Stimulated activated CD4-positive, alpha-beta T cell treated with anti-CD3 and anti-CD28 coated beads, Interleukin-12 subunit alpha, Interleukin-12 subunit beta, amount 100 ng/mL, for 24 hours (primary cell): ENCODE measurements at regions not wholly inside any gene's neighbourhood (a gene's known extent, or its start where the extent isn't known, plus 50 kb on each side); places are given as distances from the start of the nearest gene placed in this dataset.
"Not testable (repeated sequence)": the region's sequence is repeated elsewhere in the genome, so short reads cannot be mapped to it uniquely, and the experiment has no call there.

Source experiments
- DNase-seq, 2 experiments: peaks; one replicate each; pipeline ENCODE4 v3.0.0-alpha.2; 2020; ENCODE audit warnings: low read depth in 2 of 2

DNA sequence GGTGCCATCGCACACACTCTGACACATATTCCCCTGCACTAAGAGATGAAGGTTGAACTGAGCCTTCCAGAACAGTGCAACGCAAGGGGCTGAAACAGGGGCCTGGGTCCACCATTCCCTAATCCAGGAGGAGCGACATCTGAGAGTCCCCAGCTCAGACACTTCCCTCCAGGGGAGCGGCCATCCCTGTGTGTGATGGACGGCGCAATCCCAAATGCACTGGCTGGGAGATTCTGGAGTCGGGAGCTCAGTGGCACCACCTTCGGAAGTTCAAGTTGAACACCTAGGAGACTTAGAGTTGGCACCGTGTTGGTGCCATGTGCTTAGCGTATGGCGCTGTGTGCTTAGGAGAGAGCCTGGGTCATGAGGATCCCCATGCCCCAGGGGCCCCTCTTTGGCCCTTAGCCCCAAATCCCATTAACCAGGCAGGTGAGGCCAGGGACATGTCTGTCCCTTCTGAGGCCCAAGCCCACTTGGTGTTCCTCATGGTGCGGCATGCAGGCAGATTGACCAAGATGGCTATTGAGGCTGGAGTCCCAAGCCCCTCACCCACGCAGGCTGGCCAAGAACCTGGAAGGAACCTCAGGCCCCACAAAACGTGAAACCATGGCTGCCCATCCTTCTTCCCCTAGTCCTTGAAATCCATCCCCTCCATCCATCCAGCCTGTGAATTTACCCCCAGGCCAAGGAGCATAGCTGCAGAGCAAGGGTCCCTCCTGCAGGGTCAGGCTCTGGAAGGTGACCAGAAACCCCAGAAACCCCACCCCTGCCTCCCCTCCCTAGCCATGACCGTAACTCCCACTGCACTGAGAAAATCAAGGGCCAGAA lies 114.1 kb upstream of the OTOS start:
- no peak for DNase-seq

DNA sequence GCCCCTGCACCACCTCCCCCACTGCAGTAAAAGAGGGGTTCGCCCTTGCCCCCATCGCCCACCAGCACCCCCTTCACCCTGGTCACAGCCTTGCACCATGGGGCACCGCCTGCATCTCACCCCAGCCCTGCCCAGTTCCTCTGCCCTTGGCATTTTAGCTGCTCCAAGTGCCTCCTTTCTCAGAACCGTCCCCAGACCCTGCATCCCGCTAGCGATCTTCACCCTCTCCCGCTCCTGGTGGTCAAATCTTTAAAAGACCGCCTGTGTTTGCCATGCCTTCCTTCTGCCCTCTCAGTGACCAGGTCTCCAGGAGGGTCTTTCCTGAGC lies 114.7 kb upstream of the OTOS start:
- DNase-seq = no peak

DNA sequence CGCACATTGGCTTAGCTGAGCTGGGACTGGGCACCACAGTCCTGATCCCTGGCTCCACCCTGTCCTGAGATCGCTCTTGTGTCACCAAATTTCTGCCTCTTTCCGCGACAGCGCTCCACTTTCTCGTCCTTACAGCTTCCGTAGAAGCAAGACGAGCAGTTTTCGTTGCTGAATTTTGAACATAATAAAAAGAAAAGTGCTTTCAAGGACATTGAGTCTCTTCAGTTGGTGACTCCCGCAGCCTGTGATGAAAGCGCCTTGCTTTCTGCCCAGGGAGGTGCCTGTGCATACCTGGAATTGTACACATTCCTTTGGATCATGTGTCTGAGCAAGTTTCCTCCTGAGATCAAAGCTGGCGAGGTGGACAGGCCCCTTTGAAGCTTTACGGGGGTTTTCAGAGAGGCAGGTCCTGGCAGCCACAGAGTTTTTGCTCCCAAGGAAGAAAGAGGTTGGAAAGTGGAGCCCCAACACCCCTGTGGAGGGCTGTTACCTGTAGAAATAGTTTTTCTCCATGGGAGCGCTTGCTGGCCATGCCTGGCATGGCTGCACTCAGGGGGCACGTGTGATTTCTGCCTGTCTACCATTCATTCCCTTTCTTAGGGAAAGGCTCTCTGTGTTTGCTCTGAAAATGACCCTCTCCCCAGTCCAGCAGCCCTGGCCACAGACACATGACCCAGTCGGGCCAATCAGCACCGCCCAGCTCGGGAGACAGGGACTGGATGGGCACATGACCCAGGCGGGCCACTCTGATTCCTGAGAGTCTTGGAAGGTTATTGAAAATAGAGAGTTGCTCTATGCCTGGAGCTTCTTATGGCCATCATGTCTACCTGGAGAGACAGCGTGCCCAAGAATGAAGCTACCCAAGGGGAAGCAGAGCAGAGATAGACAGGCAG lies 115.6 kb upstream of the OTOS start:
- no peak for DNase-seq

DNA sequence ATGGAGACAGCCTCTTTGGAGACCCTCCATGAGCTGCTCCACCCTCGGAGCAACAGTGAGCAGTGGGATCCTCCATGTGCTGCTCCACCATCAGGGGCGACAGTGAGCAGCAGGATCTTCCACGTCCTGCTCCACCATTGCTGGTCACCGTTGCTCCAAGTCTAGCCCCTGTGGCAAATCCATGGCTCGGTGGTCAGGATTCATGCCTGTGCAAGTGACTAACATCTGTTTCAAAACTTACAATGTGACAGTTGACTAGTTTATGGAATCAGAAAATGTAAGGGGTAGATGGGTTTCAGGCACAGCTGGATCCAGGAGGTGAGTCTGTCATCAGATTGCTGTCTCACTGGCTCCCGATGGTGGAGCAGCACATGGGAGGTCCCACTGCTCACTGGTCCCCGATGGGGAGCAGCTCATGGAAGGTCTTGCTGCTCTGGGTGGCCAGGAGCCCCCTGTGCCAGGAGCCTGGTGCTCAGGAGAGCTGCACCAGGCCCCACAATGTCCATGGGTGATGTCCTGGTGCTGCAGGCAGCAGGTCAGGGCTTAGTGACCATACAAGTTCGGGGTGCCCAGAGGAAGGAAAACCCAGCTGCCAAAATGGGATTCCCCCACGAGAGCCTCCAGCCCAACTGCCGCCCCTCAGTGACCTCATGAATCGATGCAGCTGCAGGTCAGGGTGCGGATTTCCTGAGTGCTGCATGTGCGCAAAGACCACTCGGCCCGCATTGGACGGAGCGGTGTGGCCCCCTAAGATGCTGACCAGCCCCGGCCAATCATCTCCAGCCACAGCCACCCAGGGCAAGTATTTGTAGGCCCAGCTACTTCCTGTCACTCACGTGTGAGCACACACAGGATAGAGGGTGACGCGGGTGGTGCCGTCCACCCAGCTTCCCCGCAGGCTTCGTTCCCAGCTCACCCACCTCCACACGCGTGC lies 116.5 kb upstream of the OTOS start:
- no peak for DNase-seq

DNA sequence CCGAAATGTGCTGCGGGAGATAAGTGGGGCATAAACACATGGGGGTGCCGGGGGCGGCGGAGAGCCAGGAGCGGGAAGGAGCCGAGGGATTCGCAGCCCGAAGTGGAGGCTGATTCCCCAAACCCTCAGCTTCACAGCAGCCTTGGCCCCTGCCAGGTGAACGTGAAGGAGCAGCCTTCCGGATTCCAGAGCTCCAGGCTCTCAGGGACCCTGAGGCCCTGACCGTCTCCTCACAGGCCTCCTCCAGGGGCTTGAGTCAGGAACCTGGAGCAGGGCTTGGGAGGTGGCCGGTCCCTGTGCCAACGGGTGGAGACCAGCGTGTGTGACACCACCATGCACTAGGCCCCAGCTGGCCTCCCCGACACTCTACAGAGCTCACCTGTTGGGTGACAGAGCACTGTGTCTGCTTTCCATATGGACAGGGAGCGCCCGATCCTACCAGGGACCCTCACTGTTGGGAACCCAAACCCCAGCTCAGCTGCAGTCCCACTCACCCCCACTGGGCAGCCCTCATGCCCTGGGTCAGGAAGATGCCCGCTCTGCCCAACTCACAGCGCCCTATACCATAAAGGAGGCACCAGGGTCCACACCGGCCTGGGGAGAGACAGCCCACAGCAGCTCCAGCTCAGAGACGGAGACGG lies 117.6 kb upstream of the OTOS start:
- no peak for DNase-seq

DNA sequence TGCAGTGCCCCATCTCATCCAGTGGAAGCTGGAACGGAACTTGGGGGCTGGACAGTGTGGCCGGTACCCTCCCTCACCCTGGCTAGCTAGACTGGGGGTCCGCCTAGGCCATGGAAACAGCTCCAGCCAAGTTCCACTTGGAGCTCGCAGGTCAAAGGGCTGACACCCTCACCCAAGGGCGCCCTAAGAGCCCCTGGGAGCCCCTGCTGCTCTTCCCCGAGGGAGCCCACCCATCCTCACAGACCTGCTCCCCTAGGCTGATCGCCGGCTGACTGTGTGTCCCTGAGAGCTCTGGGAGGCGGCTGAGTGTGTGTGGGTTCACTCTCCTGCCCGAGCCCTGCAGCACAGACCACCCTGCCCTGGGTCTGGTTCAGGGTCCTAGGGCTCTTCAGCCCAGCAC lies 118.2 kb upstream of the OTOS start:
- DNase-seq = no peak

DNA sequence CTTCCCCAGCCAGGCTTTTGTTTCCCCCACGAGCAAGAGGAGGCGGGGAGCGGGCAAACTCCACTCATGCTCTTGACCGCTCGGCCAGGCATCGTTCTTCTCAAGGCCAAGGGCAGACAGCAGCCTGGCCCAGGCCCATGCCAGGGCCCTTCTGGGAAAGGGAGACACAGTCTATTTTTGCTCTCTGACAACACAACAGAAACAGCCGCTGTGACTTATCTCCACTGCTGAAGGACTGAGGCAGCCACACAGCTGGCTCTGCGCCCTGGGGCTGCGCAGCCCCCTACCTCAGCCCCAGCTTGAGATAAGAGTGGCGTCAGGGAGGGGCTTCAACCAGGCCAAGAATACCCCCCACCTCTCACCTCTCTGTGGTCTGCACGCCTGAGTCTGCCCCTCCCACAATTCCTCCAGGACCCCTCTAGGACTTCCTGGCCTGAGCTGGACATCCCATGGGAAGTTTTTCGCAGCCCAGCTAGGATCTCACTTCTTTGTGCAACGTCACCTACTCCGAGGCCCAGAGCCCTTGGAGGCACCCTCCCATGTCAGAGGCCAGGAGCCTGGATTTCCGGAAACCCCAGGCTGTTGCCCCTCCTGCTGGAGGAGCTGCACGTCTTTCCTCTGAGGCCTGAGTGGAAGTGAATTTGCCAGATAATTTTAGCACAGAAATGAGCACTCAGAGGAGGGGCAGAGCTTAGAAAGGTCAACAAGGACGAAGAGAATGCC lies 118.9 kb upstream of the OTOS start:
- DNase-seq = no peak

DNA sequence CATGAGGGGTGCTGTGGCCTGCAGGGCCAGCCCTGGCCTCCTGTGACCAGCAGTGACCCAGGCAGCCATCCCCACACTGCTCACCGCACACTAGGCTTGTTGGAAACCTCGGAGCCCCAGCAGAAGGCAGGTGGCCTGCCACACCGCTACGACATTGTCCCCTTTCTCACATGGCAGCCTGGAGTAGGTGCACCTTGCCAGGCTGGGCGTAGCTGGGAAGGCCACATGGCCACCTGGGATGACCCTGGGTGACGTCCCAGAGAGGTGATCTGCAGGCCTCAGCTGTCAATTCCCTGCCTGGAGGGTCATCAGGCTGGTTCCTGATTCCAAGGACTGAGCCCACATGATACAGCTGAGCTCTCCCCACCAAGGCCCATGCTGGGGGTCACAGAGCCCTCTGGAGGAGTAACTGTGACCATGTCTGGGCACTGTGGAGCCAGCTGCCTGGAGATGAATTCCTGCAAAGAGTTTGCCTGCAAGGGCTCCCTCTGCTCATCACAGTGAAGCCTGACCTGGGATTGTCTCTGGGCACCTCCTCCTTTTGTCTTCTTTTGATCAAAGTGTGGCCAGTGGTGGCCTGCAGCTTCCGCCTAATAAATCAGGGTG lies 119.6 kb upstream of the OTOS start:
- no peak for DNase-seq

DNA sequence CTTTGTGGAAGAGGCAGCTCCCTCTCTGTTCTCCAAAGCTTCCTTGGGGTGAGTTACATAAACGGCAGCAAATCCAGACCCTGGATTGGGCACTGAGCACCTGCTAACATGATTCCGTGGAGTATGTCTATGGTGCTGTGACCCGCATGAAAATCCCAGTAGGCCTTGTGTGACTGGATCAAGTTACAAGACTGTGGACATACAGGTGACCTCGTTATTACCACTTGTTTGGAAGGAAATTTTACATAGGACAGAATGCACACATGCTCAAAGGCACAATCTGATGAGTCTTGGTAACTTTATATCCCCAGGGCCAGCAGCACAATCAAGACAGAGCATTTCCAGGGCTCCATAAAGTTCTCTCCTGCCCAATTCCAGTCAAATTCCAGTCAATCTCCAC lies 120.2 kb upstream of the OTOS start:
- no peak for DNase-seq

DNA sequence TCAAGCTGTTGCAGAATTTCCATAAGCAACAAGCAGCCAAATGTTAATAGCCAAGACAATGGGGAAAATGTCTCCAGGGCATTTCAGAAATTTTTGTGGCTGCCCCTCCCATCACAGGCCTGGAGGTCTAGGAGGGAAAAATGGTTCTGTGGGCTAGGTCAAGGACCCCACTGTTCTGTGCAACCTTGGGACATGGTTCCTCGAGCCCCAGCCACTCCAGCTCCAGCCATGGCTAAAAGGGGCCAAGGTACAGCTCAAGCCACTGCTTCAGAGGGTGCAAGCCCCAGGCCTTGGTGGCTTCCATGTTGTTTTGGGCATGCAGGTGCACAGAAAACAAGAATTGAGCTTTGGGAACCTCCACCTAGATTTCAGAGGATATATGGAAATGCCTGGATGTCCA lies 122.1 kb upstream of the OTOS start:
- DNase-seq = not testable (repeated sequence)

DNA sequence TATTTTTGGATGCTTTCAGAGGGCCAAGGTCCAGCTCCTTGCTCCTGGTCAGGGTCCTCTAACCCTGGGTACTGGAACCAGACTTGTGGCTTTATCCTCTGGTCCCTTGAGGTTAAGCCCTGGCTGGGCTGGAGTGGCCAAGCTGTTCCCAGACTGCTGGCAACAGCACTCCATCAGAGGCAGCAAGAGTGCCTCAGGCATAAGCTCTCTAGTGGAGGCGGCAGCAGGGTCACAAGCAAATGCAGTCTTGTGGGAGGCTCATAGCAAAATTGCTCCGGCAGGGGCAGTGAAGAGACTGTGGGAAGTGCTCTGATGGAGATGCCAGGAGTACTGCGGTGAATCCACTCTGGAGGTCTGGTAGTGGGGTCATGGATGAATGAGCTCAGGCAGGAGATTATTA lies 128.9 kb upstream of the OTOS start:
- DNase-seq = no peak

DNA sequence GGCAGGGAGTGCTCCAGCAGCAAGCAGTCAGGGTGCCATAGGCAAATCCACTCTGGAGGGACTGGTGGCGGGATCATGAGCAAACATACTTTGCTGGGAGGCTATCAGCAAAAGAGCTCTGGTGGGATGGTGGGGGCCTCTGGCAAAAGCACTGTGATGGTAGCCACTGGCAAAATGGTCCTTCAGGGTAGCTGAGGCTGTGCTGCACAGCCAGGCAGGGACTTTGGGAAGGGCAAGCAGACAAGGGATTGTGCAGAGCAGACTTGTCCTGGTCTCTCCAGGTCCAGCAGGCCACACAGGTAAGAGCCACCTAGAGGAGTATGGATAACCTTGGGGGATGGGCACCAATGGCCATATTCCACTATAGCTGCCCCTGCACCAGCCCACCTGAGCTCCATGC lies 129.4 kb upstream of the OTOS start:
- no peak for DNase-seq

DNA sequence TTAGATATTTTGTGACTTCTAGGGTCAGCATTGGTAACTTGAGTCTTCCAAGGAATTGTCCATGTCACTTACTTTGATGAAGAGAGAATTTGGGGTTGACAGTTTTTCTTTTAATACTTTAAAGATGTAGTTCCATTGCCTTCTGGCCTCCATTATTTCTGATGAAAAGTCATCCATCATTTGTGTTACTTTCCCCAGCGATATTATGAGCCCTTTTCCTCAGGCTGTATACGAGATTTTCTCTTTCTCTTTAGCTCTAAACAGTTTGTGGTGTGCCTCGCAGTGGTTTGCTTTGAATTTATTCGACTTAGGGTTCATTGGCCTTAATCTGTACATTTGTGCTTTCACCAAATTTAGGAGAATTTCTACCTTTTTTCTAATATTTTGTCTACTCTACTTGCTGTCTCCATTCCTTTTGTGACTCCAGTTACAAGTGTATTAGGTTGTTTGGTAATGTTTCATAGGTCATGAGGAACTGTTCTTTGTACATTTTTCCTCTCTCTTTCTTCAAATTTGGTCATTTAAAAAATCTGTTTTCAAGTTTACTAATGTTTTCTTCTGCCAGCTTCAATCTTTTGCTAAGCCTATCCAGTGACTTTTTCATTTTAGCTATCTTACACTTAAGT lies 131.4 kb upstream of the OTOS start:
- no peak for DNase-seq

DNA sequence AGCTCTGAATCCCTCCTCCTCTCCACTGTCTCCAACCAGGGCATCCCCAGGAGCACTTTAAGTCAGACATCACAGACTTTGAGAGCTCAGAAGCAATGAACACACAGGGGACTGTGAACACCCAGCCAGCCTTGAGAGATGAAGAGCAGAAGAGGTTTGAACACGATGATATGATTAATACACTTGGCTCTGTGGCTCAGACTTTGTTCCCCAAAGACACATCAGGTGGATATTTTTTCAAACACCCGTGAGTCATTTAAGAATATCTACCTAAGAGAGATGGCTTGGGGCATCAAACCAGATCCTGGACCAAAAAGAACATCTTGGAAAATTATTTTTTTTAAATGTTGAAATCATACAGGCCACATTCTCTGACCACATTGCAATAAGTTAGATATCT lies 134.9 kb upstream of the OTOS start:
- DNase-seq = no peak

DNA sequence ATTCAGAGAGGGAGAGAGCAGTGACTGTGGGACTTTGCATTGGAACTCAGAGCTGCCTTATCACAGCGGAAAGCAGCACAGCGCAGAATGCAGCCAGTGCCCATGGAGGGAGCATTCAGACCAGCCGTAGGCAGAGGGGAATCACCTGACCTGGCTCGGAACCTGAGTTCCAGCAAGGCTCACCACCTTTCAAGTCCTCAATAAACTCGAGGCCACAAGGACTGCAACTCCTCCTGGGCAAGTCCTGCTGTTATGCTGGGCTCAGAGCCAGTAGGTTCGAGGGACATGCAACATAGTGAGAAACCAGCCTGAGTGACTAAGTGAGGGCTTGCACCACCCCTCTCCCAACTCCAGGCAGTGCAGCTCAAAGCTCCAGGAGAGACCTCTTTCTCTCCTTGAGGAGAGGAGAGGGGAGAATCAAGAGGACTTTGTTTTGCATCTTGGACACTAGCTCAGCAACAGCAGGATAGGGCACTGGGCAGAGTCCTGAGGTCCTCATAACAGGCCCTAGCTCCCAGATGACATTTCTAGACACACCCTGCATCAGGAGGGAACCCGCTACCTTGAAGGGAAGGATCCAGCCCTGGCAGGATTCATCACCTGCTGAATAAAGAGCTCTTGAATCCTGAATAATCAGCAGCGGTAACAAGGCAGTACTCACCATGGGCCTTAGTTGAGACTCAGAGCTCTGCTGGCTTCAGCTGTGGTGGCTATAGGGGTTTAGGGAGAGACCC lies 136.8 kb upstream of the OTOS start:
- DNase-seq = no peak

DNA sequence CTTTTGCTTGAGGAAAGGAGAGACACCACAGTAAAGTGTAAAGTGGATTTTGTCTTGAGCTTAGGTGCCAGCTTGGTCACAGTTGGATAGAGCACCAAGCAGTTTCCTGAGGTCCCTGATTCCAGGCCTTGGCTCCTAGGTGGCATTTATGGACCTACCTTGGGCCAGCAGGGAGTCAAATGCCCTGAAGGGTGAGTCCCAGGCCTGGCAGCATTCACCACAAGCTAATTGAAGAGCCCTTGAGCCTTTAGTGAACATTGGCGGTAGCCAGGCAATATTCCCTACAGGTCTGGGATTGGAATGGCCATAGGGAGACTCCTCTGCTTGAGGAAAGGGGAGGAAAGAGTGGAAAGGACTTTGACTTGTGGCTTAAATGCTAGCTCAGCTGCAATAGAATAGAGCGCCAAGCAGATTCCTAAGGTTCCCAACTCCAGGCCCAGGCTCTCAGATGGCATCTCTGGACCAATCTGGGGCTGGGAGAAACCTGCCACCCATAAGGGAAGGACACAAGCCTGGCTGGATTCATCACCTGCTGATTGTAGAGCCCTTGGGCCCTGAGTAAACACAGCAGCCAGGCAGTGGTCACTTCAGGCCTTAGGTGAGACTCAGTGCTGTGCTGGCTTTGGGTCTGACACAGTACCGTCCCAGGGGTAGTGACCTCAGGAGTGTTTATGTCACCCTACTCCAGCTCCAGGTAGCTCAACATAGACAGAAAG lies 137.5 kb upstream of the OTOS start:
- no peak for DNase-seq

DNA sequence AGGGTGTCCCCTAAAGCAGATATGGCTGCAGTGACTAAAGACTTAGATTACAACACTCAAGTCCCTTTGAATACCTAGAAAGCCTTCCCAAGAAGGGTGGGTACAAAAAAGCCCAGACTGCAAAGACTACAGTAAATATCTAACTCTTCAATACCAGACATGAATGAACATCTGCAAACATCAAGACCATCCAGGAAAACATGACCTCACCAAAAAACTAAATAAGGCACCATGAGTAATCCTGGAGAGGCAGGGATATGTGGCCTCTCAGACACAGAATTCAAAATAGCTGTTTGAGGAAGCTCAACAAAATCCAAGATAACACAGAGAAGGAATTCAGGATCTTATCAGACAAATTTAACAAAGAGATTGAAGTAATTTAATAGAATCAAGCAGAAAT lies 138.2 kb upstream of the OTOS start:
- DNase-seq = no peak

DNA sequence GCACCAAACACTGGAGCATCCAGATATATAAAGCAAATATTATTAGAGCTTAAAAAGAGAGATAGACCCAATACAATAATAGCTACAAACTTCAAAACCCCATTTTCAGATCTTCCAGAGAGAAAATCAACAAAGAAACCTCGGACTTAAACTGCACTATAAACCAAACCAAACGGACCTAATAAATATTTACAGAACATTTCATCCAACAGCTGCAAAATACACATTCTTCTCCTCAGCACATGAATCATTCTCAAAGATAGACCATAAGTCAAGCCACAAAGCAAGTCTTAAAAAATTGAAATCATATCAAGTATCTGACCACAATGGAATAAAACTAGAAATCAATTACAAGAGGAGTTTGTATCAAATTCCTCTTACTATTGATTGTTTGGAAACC lies 140.2 kb upstream of the OTOS start:
- DNase-seq = no peak
